HS-5 (cell line): ENCODE measurements at regions not wholly inside any gene's neighbourhood (a gene's known extent, or its start where the extent isn't known, plus 50 kb on each side); places are given as distances from the start of the nearest gene placed in this dataset.

Experiments used
- DNase-seq: peaks from one replicate; pipeline ENCODE4 v3.0.0-alpha.2; 2012; ENCODE audit warnings: low read depth

GRCh38 chr2:151197184-151198108 is 64.2 kb downstream of the RBM43 start:
- DNase-seq, result no peak

DNA sequence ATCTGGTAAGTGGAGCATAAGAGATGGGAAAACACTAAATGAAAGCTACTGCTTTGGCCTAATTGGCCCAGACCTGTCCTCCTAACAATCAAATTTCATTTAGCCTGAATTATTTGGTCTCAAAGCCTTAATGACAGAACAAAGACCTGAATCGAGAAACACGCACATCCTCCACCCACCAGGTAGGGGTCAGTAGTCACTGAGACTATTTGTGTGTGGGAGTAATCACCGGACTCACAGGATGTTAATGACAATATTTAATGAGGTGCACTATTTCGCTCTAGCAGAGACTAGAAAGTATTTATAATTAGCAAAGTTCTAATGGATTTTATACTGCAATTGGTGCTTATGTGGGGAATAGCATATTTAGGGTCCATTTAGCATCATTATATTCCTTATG is 68.1 kb downstream of the RBM43 start:
- no peak for DNase-seq

- no peak for DNase-seq
Observed at GRCh38 chr2:151192681-151193080, 69.0 kb downstream of the RBM43 start.

DNA sequence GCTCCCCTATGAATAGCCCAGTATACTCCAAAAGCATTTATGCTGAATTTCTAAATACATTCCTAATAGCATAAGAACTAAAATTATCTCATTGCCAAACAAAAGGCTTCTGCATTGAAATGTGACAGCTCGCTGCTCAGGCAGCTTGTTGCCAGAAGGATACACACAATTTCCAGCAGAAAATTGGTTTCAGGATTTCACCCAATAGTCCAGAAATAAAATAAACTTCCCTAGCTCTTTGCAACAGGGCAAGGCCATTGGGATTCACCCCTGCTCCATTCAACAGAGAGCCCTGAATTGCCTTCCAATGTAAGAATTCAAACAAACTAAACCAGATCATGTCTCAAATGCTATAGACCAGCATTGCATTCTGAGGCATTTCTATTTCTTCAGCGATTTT is 70.7 kb downstream of the RBM43 start:
- DNase-seq, result no peak

DNA sequence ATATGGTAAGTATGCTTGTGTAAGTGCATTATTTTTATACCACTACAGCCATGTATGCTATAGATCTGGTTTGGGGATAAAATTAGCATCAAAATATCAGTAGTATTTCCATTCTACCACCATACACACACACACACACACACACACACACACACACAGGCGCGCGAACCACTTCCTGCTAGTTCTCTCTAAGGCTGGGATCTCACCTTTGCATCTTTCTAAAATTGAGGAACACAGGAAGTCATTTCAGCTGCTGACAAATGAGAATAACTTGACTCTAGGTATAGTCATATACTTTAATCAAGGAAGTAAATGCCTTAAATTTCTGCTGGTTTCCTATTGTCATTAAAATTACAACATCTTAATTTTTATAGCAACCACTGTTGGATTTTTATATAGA is 72.5 kb downstream of the RBM43 start:
- DNase-seq, result no peak

DNA sequence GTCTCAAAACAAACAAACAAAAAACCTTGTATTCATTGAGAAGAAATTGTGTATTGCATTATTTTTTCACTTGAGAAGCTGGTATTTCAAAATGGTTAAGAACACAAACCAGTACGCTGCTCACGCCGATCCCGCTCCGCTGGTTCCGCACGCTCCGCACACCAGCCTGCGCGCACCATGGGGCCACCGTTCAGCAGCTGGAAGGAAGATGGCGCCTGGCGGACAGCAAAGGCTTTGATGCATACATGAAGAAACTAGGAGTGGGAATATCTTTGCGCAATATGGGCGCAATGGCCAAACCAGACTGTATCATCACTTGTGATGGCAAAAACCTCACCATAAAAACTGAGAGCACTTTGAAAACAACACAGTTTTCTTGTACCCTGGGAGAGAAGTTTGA is 75.7 kb downstream of the RBM43 start:
- DNase-seq, result no peak

- DNase-seq, result no peak
Observed at GRCh38 chr2:151182899-151183809, 78.5 kb downstream of the RBM43 start.

- no peak for DNase-seq
Observed at GRCh38 chr2:151182396-151182795, 79.3 kb downstream of the RBM43 start.

GRCh38 chr2:151181524-151181923 is 80.1 kb downstream of the RBM43 start:
- no peak for DNase-seq

DNA sequence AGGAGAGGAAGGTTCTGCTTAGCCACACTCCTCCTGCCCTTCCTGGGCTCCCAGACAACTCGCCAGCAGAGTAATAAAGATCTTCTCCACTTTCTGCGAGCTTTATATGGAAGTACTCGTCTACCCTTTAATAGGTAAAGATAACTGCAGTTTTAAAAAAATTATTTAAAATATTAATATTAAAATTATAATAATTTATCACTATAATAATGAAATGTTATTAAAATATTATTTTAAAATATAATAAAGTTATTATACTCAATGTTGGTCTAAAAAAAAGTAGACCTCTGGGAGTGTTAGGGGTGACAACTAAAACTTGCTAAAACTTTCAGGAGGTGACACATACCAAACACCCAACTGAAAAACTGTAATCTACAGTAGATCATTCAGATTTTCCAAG is 81.5 kb downstream of the RBM43 start:
- no peak for DNase-seq

- DNase-seq, result no peak
Observed at GRCh38 chr2:151178207-151178606, 83.5 kb downstream of the RBM43 start.

GRCh38 chr2:151177756-151178155 is 83.9 kb downstream of the RBM43 start:
- no peak for DNase-seq

DNA sequence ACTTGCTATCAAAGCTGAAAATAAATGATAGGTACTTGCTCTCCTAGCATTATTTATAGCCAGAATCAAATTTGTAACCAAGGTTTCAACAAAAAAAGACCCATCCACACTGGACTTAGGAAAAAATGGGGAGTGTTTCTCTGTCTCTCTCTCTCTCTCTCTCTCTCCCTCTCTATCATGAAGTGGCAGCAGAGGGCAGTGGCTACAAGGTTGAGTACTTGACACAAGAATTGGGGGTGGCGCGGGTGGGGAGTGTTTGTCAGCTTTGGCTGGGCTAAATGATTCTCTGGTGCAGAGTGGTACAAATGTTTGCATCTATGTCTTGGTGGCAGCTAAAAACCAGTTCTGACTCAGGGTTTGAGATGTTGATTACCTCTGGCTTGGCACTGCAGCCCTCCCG is 85.0 kb downstream of the RBM43 start:
- DNase-seq, result no peak

DNA sequence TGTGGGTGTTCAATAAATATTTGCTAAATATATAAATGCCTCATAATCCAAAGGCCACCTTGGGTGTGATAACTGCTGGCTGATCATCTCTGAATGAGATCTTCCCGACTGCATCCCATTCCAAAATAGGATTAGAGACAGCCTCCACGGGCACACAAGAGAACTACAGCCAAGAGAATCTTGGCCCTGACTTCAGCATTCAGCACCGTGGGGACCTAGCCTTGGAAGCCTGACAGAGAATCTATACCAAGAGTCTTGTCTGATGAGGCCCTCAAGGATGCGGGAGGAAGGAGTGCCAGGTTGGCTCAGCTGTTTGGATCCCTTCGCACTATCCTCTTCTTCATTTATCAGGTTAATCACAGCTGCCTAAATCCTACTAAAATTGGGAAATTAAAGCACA is 85.8 kb downstream of the RBM43 start:
- DNase-seq, result no peak

GRCh38 chr2:151174127-151174526 is 87.5 kb downstream of the RBM43 start:
- DNase-seq, result no peak

DNA sequence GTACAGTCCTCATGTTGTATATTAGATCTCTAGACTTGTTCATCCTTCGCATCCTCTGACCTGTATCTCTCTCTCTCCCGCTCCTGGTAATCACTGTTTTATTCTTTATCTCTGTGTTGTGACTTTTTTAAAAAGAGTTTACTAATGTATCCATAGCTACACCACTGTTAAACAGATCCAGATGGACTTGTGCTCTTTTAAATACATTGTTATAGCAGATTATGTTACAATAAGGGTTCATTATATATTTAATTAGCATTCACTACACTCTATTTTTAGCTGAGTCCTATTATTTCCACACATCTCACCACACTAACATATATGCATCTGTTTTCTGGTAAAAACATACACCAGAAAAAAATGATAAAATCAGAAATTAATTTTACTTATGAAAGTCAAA is 90.5 kb downstream of the RBM43 start:
- no peak for DNase-seq

DNA sequence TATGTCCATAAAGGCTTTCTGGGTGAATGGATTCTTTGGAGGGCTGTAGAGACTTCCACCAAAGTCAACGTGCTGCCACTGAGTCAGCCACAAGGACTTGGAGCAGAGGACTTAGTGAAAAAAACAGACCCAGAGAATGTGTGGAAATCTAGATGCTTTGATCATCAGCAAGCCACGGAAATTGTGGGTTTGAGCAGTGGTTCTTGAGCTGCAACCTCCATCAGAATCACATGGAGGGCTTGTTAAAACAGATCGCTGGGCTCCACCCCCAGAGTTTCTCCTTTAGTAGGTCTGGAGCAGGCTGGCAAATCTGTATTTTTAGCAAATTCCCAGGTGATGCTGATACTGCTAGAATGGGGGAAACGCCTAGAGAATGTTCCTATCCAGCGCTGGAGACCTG is 95.3 kb downstream of the RBM43 start:
- no peak for DNase-seq

GRCh38 chr2:151165105-151165684 is 96.5 kb downstream of the RBM43 start:
- no peak for DNase-seq

- DNase-seq, result peak; percentile 3
Observed at GRCh38 chr2:151161821-151162551, 99.7 kb downstream of the RBM43 start.

- no peak for DNase-seq
Observed at GRCh38 chr2:151159109-151159662, 102.5 kb downstream of the RBM43 start.

GRCh38 chr2:151157000-151157735 is 104.5 kb downstream of the RBM43 start:
- no peak for DNase-seq
